MM.1S (cell line): ENCODE measurements at regions not wholly inside any gene's neighbourhood (a gene's known extent, or its start where the extent isn't known, plus 50 kb on each side); places are given as distances from the start of the nearest gene placed in this dataset.

Experiments
- CTCF ChIP-seq: fragments of 300-600 bp; sonication (generic); IDR thresholded peaks from 2 replicates; pipeline ENCODE4 v1.5.1; 2016; ENCODE audit warnings: antibody characterized with exemption, low read length, mixed read lengths
- EZH2 ChIP-seq: fragments of 300-600 bp; sonication (generic); optimal IDR thresholded peaks from 2 replicates; pipeline ENCODE3; 2017; ENCODE audit warnings: low read depth, mild to moderate bottlenecking, antibody characterized with exemption, low read length, mixed read lengths

DNA sequence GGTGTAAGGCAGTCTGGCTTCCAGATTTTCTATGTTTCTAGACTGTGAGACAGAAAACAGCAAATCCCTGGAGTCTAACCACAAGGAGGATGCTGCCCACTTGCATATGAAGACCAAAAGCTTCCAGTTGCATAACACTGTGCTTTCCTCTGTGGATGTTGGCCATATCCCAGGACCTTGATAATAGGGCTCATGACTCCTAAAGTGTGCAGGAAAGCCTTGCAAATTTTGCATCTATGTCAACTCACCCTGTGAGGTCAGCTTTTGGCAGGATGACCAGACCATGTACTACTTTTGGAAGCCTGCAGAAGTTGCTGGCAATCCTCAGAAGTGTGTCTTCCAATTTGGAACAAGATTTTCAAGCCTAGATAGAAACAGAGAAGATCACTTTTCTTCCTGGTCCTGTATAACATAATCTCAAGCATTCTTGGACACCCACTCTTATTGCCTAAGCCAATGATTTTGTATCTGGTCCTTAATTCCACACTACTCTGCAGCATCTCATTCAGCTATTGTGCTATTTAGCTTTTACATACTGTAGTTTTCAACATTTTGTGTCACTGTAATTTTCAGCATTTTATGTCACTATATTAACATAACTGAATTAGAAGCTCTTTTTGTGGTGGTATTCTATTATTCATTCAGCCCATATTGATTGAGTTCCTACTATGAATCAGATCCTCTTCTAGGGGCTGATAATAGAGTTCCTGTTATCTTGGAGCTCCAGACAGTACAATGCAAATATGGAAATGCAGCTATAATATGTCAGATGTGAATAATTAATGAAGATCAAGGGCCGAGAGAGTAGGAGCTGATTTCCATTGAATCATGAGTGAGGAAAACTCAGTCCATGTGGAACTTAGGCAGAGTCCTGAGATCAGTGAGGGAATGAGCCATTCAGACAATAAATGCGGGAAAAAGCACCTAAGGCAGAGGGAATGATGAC, 85.3 kb upstream of the RAB27B start:
- TF ChIP-seq CTCF: no peak
- TF ChIP-seq EZH2: no peak
